K562 (cell line): ENCODE measurements at regions not wholly inside any gene's neighbourhood (a gene's known extent, or its start where the extent isn't known, plus 50 kb on each side); places are given as distances from the start of the nearest gene placed in this dataset.

ENCODE experiments used
- CBX2 ChIP-seq: fragments of 200-600 bp; sonication (generic); IDR thresholded peaks from one replicate; pipeline ENCODE4 v1.6.1; 2012; ENCODE audit warnings: mild to moderate bottlenecking, low read length, inconsistent platforms; ENCODE audit not compliant: insufficient read depth, poor library complexity, severe bottlenecking
- E2F5 ChIP-seq: sonication (generic); formaldehyde crosslinking; IDR thresholded peaks from 2 replicates; pipeline ENCODE4 v1.8.0; 2022; ENCODE audit warnings: mild to moderate bottlenecking, missing genetic modification reagents
- HDGF ChIP-seq: fragments of 450-650 bp; IDR thresholded peaks from 2 replicates; pipeline ENCODE4 v1.6.1; 2016
- JUND ChIP-seq, 2 experiments: IDR thresholded peaks; 2 replicates in 1 of 2; 3 replicates in 1 of 2; pipeline ENCODE4 v1.6.1; 2011; ENCODE audit warnings: borderline replicate concordance in 2 of 2, low read depth in 2 of 2, low read length in 2 of 2, improper control_type of control experiment in 1 of 2, missing biosample characterization in 1 of 2, missing genetic modification characterization in 1 of 2, missing genetic modification reagents in 1 of 2
- MYC ChIP-seq, 2 experiments: fragments of 250-450 bp in 1 of 2; sonication (Bioruptor Pico) in 1 of 2; IDR thresholded peaks; 2 replicates each; pipeline versions ENCODE4 v1.5.1 to v1.6.1; 2012 to 2021; ENCODE audit warnings: low read depth in 2 of 2, borderline replicate concordance in 1 of 2, improper control_type of control experiment in 1 of 2, low read length in 1 of 2, mild to moderate bottlenecking in 1 of 2, moderate library complexity in 1 of 2
- NFXL1 ChIP-seq: fragments of 450-650 bp; formaldehyde crosslinking; IDR thresholded peaks from 2 replicates; pipeline ENCODE4 v1.4.0; 2021; ENCODE audit warnings: mild to moderate bottlenecking
- NR3C1 ChIP-seq: sonication (generic); formaldehyde crosslinking; IDR thresholded peaks from 2 replicates; pipeline ENCODE4 v1.8.1; 2022; ENCODE audit warnings: missing genetic modification reagents
- RFX5 ChIP-seq: IDR thresholded peaks from 2 replicates; pipeline ENCODE4 v1.6.1; 2011; ENCODE audit warnings: low read depth, mild to moderate bottlenecking, improper control_type of control experiment, low read length
- TF ChIP-seq, protein P1 (sequence below), 2 experiments: fragments of 450-650 bp in 1 of 2; sonication (generic) in 1 of 2; formaldehyde crosslinking in 1 of 2; IDR thresholded peaks; 2 replicates each; pipeline versions ENCODE4 v1.7.1 to v1.9.0; 2016 to 2022; ENCODE audit warnings: inconsistent platforms in 1 of 2, mild to moderate bottlenecking in 1 of 2, missing genetic modification reagents in 1 of 2

GRCh38 chr13:86830046-86830445, 841.1 kb upstream of the SLITRK5 start:
- TF ChIP-seq E2F5 (CRISPR knock-in tag) (no peak), JUND (IDR thresholded peaks at IDR 0.05; ENCODE audit: borderline replicate concordance, low read depth, low read length) (no peak), JUND (tag; IDR thresholded peaks at IDR 0.05; ENCODE audit: borderline replicate concordance, low read depth, low read length) (no peak), NR3C1 (no peak), RFX5 (no peak), NFXL1 (CRISPR knock-in tag) (no peak), HDGF (no peak), CBX2 (no peak), MYC (IDR thresholded peaks at IDR 0.05; ENCODE audit: low read depth, low read length) (no peak), MYC (CRISPR knock-in tag; IDR thresholded peaks at IDR 0.05; ENCODE audit: borderline replicate concordance, low read depth) (no peak)
- TF ChIP-seq, protein P1, sequence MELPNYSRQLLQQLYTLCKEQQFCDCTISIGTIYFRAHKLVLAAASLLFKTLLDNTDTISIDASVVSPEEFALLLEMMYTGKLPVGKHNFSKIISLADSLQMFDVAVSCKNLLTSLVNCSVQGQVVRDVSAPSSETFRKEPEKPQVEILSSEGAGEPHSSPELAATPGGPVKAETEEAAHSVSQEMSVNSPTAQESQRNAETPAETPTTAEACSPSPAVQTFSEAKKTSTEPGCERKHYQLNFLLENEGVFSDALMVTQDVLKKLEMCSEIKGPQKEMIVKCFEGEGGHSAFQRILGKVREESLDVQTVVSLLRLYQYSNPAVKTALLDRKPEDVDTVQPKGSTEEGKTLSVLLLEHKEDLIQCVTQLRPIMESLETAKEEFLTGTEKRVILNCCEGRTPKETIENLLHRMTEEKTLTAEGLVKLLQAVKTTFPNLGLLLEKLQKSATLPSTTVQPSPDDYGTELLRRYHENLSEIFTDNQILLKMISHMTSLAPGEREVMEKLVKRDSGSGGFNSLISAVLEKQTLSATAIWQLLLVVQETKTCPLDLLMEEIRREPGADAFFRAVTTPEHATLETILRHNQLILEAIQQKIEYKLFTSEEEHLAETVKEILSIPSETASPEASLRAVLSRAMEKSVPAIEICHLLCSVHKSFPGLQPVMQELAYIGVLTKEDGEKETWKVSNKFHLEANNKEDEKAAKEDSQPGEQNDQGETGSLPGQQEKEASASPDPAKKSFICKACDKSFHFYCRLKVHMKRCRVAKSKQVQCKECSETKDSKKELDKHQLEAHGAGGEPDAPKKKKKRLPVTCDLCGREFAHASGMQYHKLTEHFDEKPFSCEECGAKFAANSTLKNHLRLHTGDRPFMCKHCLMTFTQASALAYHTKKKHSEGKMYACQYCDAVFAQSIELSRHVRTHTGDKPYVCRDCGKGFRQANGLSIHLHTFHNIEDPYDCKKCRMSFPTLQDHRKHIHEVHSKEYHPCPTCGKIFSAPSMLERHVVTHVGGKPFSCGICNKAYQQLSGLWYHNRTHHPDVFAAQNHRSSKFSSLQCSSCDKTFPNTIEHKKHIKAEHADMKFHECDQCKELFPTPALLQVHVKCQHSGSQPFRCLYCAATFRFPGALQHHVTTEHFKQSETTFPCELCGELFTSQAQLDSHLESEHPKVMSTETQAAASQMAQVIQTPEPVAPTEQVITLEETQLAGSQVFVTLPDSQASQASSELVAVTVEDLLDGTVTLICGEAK (IDR thresholded peaks at IDR 0.05) = no peak
- TF ChIP-seq, protein P1 (CRISPR knock-in tag; IDR thresholded peaks at IDR 0.05) = no peak
